Upper lobe of left lung (tissue), 6 donors: ENCODE measurements at regions not wholly inside any gene's neighbourhood (a gene's known extent, or its start where the extent isn't known, plus 50 kb on each side); places are given as distances from the start of the nearest gene placed in this dataset.

Experiments
- ATAC-seq, 2 donors: fragments of 200-7000 bp; cut with Tn5 transposase; one replicate each; pipeline ENCODE4 v1.9.1; 2022; ENCODE audit warnings: mild to moderate bottlenecking in 2 of 2, moderate library complexity in 2 of 2; ENCODE audit not compliant: low FRiP score in 2 of 2
- DNase-seq, 2 donors: peaks; one replicate each; pipeline ENCODE4 v3.0.0-alpha.2; 2019 to 2020
- H3K27ac ChIP-seq, 4 donors: fragments of 200-600 bp; sonication (generic); one replicate each; pipeline ENCODE4 v1.5.1; 2016 to 2019
- H3K27me3 ChIP-seq, 4 donors: fragments of 200-600 bp; sonication (generic); one replicate each; pipeline ENCODE4 v1.5.1; 2017 to 2019
- H3K36me3 ChIP-seq, 4 donors: fragments of 200-600 bp; sonication (generic); one replicate each; pipeline ENCODE4 v1.5.1; 2016 to 2019
- H3K4me1 ChIP-seq, 4 donors: fragments of 200-600 bp; sonication (generic); one replicate each; pipeline ENCODE4 v1.5.1; 2018 to 2019
- H3K4me3 ChIP-seq, 4 donors: fragments of 200-600 bp; sonication (generic); one replicate each; pipeline ENCODE4 v1.5.1; 2017 to 2019; ENCODE audit warnings: mild to moderate bottlenecking in 2 of 4, moderate library complexity in 1 of 4
- H3K9me3 ChIP-seq, 4 donors: fragments of 200-600 bp; sonication (generic); one replicate each; pipeline ENCODE4 v1.5.1; 2018 to 2019
- CTCF ChIP-seq, 6 experiments: fragments of 450-650 bp in 4 of 6; fragments of 200-600 bp in 2 of 6; sonication (generic) in 2 of 6; IDR thresholded peaks; one replicate each; pipeline ENCODE4 v1.5.1; 2016 to 2019; ENCODE audit warnings: antibody characterized with exemption in 6 of 6
- EP300 ChIP-seq, 4 donors: sonication (generic); formaldehyde crosslinking; IDR thresholded peaks; one replicate each; pipeline ENCODE4 v1.5.1; 2017; ENCODE audit warnings: antibody characterized with exemption in 4 of 4, control low read depth in 2 of 4
- POLR2A ChIP-seq, 4 donors: fragments of 450-650 bp; IDR thresholded peaks; one replicate each; pipeline ENCODE4 v1.5.1; 2016 to 2017; ENCODE audit warnings: antibody characterized with exemption in 4 of 4, mild to moderate bottlenecking in 2 of 4
- POLR2AphosphoS5 ChIP-seq, 2 donors: sonication (generic); formaldehyde crosslinking; IDR thresholded peaks; one replicate each; pipeline ENCODE4 v1.5.1; 2017; ENCODE audit warnings: antibody characterized with exemption in 2 of 2
- WGBS, 2 donors: methylation state at CpG; one replicate each; pipeline ENCODE4 v1.1.5; 2017 to 2018; 5-methylcytosine and 5-hydroxymethylcytosine counted together
- donor health status: DM: no; HTN: no; CAD: no; lungs with moderate emphysema.
- donor health status: DM: no; HTN: yes; CAD: no; lungs with severe emphysema.

GRCh38 chr2:136051725-136052048 is 66.3 kb upstream of the DARS1 start:
- ATAC-seq: no peak
- Histone ChIP-seq H3K27ac (no peak overlapping the region), H3K27me3 (no peaks in the 10 kb centered on the region), H3K4me3 (no peak overlapping the region), H3K9me3 (no peaks in the 10 kb centered on the region), H3K36me3 (no peaks in the 10 kb centered on the region), H3K4me1 (no peaks in the 10 kb centered on the region)
- DNase-seq: no peak
- no peak for TF ChIP-seq POLR2A (IDR thresholded peaks at IDR 0.05)
- TF ChIP-seq POLR2AphosphoS5 (IDR thresholded peaks at IDR 0.05): no peak

- H3K4me3 ChIP-seq: no peak overlapping the region
- WGBS, 2 donors: 66 to 69% methylated on average over 2 of the region's 2 CpGs
Measured at GRCh38 chr2:136051001-136051724, 65.7 kb upstream of the DARS1 start.

GRCh38 chr2:136049991-136050920 is 64.8 kb upstream of the DARS1 start:
- no peak for TF ChIP-seq POLR2A (IDR thresholded peaks at IDR 0.05)
- no peak for TF ChIP-seq EP300 (IDR thresholded peaks at IDR 0.05)
- no peak for TF ChIP-seq CTCF (IDR thresholded peaks at IDR 0.05)
- no peak for TF ChIP-seq POLR2AphosphoS5 (IDR thresholded peaks at IDR 0.05)
- no peak overlapping the region for H3K27ac ChIP-seq
- no peaks in the 10 kb centered on the region for H3K4me1 ChIP-seq
- WGBS, 2 donors: 66 to 67% methylated on average over 3 of the region's 3 CpGs
- no peaks in the 10 kb centered on the region for H3K9me3 ChIP-seq
- peak in 1 of 2 donors; percentile 21 for ATAC-seq
- DNase-seq: no peak
- no peaks in the 10 kb centered on the region for H3K27me3 ChIP-seq
- H3K36me3 ChIP-seq: no peaks in the 10 kb centered on the region
- no peak overlapping the region for H3K4me3 ChIP-seq

More at GRCh38 chr2:136051001-136051724, 65.7 kb upstream of the DARS1 start:
- Histone ChIP-seq H3K27ac (no peak overlapping the region), H3K27me3 (no peaks in the 10 kb centered on the region), H3K9me3 (no peaks in the 10 kb centered on the region), H3K4me1 (no peaks in the 10 kb centered on the region), H3K36me3 (no peaks in the 10 kb centered on the region)
- no peak for ATAC-seq
- TF ChIP-seq POLR2AphosphoS5 (IDR thresholded peaks at IDR 0.05): no peak
- no peak for DNase-seq

GRCh38 chr2:136049011-136049742 is 63.8 kb upstream of the DARS1 start:
- WGBS, 2 donors: 54 to 100% methylated on average over 2 to 3 of the region's 3 CpGs
- DNase-seq: no peak
- peak in 1 of 2 donors; percentile 23 for ATAC-seq
- no peaks in the 10 kb centered on the region for H3K4me1 ChIP-seq
- TF ChIP-seq POLR2AphosphoS5 (IDR thresholded peaks at IDR 0.05) (no peak), POLR2A (IDR thresholded peaks at IDR 0.05) (no peak), EP300 (IDR thresholded peaks at IDR 0.05) (no peak), CTCF (IDR thresholded peaks at IDR 0.05) (no peak)
- H3K27ac ChIP-seq: no peak overlapping the region
- H3K36me3 ChIP-seq: no peaks in the 10 kb centered on the region
- no peaks in the 10 kb centered on the region for H3K9me3 ChIP-seq
- H3K4me3 ChIP-seq: no peak overlapping the region
- H3K27me3 ChIP-seq: no peaks in the 10 kb centered on the region

- no peaks in the 10 kb centered on the region for H3K9me3 ChIP-seq
- WGBS, 2 donors: 92 to 96% methylated on average over 1 of the region's 1 CpG
- H3K27ac ChIP-seq: no peak overlapping the region
- no peak overlapping the region for H3K4me3 ChIP-seq
- DNase-seq (no peak), ATAC-seq (no peak)
- TF ChIP-seq POLR2AphosphoS5 (IDR thresholded peaks at IDR 0.05) (no peak), EP300 (IDR thresholded peaks at IDR 0.05) (no peak), CTCF (IDR thresholded peaks at IDR 0.05) (no peak), POLR2A (IDR thresholded peaks at IDR 0.05) (no peak)
- no peaks in the 10 kb centered on the region for H3K36me3 ChIP-seq
- H3K4me1 ChIP-seq: no peaks in the 10 kb centered on the region
- no peaks in the 10 kb centered on the region for H3K27me3 ChIP-seq
Measured at GRCh38 chr2:136045835-136046570, 60.6 kb upstream of the DARS1 start.
